SU-DHL-6 (cell line): ENCODE measurements at regions not wholly inside any gene's neighbourhood (a gene's known extent, or its start where the extent isn't known, plus 50 kb on each side); places are given as distances from the start of the nearest gene placed in this dataset.

ENCODE experiments used
- H2AFZ ChIP-seq: fragments of 200-600 bp; sonication (generic); 2 replicates; pipeline ENCODE4 v1.6.1; 2014; ENCODE audit warnings: low read depth, mild to moderate bottlenecking, moderate library complexity, mixed read lengths, antibody characterized with exemption, low read length; ENCODE audit not compliant: severe bottlenecking
- H3F3A ChIP-seq: fragments of 200-600 bp; shearing (Covaris generic); 2 replicates; pipeline ENCODE4 v1.6.0; 2016; ENCODE audit warnings: antibody characterized with exemption, mild to moderate bottlenecking; ENCODE audit not compliant: insufficient read depth
- H3K27ac ChIP-seq: fragments of 200-600 bp; sonication (generic); 2 replicates; pipeline ENCODE4 v1.5.1; 2016; ENCODE audit warnings: low read depth, mild to moderate bottlenecking, low read length, moderate library complexity, mixed read lengths
- H3K27me3 ChIP-seq: fragments of 200-600 bp; sonication (generic), shearing (Covaris generic); 2 replicates; pipeline ENCODE4 v1.6.0; 2014; ENCODE audit warnings: mild to moderate bottlenecking, low read length
- H3K36me3 ChIP-seq: fragments of 200-600 bp; sonication (generic); 2 replicates; pipeline ENCODE4 v1.6.1; 2014; ENCODE audit warnings: mild to moderate bottlenecking, low read length, mixed read lengths
- H3K4me2 ChIP-seq: fragments of 300-600, 200-600 bp; shearing (Covaris generic), sonication (generic); 2 replicates; pipeline ENCODE4 v1.6.0; 2014; ENCODE audit warnings: low read length, low read depth, mild to moderate bottlenecking; ENCODE audit not compliant: poor library complexity, severe bottlenecking
- H3K4me3 ChIP-seq: fragments of 200-600 bp; sonication (generic); 2 replicates; pipeline ENCODE4 v1.5.1; 2014; ENCODE audit warnings: antibody characterized with exemption, low read length, mild to moderate bottlenecking, mixed read lengths; ENCODE audit not compliant: insufficient read depth, poor library complexity, severe bottlenecking
- H3K79me2 ChIP-seq: fragments of 200-600 bp; sonication (generic); 2 replicates; pipeline ENCODE4 v1.6.1; 2014; ENCODE audit warnings: mild to moderate bottlenecking, low read length, moderate library complexity; ENCODE audit not compliant: insufficient read depth
- H3K9ac ChIP-seq: fragments of 200-600 bp; sonication (generic); 2 replicates; pipeline ENCODE4 v1.7.0; 2014; ENCODE audit warnings: mild to moderate bottlenecking, low read length
- H3K9me2 ChIP-seq: fragments of 200-600 bp; sonication (generic); replicated peaks from 2 replicates; pipeline ENCODE4 v1.6.1; 2014; ENCODE audit warnings: low read length; ENCODE audit not compliant: insufficient read depth
- H3K9me3 ChIP-seq: fragments of 200-600 bp; sonication (generic); 2 replicates; pipeline ENCODE4 v1.6.1; 2014; ENCODE audit warnings: low read length, mixed read lengths; ENCODE audit not compliant: insufficient read depth
- H4K20me1 ChIP-seq: fragments of 200-600 bp; sonication (generic); 2 replicates; pipeline ENCODE4 v1.6.1; 2014; ENCODE audit warnings: low read depth, mild to moderate bottlenecking, antibody characterized with exemption, low read length, moderate library complexity, mixed read lengths
- EZH2phosphoT487 ChIP-seq: fragments of 200-600 bp; sonication (generic), shearing (Covaris generic); conservative IDR thresholded peaks from 2 replicates; pipeline ENCODE4 v1.6.1; 2018; ENCODE audit warnings: mild to moderate bottlenecking, antibody characterized with exemption, low read length, moderate library complexity, mixed read lengths
- TF ChIP-seq, protein P1 (sequence below): fragments of 200-600 bp; sonication (generic); IDR thresholded peaks from one replicate; pipeline ENCODE4 v1.5.1; 2017; ENCODE audit warnings: antibody characterized with exemption, mild to moderate bottlenecking, low read length, moderate library complexity; ENCODE audit not compliant: insufficient read depth, poor library complexity, severe bottlenecking

DNA sequence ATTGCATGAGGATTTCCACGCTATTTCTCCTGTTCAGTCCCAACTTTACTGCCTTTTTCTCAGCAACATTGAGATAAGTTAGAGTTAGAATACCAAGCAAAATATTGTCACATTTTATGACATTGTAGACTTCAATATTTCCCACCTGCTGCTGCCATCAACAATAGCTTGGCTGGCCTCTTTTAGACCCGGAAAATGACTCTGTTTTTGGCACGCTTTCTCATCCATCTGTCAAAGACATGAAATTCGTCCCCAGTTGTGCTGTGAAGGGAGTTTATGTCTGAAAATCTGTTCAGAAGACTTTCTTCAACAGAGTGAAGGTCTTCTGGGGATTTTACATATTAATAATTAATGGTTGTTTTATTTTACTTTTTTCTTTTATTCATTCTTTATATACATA is 857.3 kb downstream of the FRK start:
- Histone ChIP-seq H3K36me3 (no peaks in the 10 kb centered on the region), H3K9me2 (no peaks in the 10 kb centered on the region), H2AFZ (no peak overlapping the region), H3K27me3 (no peaks in the 10 kb centered on the region), H3K9ac (no peak overlapping the region), H3K4me3 (no peak overlapping the region), H3F3A (no peaks in the 10 kb centered on the region), H4K20me1 (no peaks in the 10 kb centered on the region), H3K4me2 (no peak overlapping the region), H3K79me2 (no peaks in the 10 kb centered on the region), H3K9me3 (no peaks in the 10 kb centered on the region), H3K27ac (no peak overlapping the region)
- TF ChIP-seq, protein P1, sequence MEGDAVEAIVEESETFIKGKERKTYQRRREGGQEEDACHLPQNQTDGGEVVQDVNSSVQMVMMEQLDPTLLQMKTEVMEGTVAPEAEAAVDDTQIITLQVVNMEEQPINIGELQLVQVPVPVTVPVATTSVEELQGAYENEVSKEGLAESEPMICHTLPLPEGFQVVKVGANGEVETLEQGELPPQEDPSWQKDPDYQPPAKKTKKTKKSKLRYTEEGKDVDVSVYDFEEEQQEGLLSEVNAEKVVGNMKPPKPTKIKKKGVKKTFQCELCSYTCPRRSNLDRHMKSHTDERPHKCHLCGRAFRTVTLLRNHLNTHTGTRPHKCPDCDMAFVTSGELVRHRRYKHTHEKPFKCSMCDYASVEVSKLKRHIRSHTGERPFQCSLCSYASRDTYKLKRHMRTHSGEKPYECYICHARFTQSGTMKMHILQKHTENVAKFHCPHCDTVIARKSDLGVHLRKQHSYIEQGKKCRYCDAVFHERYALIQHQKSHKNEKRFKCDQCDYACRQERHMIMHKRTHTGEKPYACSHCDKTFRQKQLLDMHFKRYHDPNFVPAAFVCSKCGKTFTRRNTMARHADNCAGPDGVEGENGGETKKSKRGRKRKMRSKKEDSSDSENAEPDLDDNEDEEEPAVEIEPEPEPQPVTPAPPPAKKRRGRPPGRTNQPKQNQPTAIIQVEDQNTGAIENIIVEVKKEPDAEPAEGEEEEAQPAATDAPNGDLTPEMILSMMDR: no peak
- TF ChIP-seq EZH2phosphoT487: no peak

DNA sequence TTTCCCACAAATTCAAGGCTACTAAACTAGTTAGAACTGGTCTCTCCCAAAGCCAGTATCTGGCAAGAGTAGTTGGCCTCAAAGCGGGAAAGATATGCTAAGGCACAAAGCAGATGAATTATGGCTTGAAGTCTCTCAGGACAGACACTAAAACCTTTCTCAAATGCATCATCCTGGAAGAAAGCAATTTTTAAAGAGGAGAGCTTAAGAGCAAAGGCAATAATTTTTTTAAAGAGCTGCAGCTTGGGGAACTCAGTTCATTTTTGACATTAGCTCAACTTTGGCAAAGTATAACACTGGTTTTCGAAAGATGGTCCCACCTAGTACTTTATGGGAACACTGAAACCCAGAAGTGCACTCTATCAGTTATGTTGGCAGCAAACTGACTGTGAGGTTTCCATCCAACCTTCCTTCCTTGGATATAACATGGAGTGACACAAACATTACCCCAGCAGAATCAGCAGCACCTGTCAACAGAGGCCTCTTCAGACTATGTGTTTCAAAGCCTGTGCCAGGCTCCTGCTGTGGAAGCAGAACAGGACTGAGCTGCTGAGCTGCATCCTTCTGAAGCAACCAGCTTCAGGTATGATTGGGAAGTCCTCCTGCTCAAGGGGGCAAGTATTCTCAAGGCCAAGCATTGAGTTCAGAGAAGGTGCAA is 852.3 kb upstream of the HS3ST5 start:
- Histone ChIP-seq H3K27ac (no peak overlapping the region), H3K36me3 (no peaks in the 10 kb centered on the region), H2AFZ (no peak overlapping the region), H4K20me1 (no peaks in the 10 kb centered on the region), H3K4me2 (no peak overlapping the region), H3K9me3 (no peaks in the 10 kb centered on the region), H3K9me2 (no peaks in the 10 kb centered on the region), H3K27me3 (no peaks in the 10 kb centered on the region), H3K9ac (no peak overlapping the region), H3K79me2 (no peaks in the 10 kb centered on the region), H3K4me3 (no peak overlapping the region), H3F3A (no peaks in the 10 kb centered on the region)
- TF ChIP-seq EZH2phosphoT487: no peak
- TF ChIP-seq, protein P1: no peak

DNA sequence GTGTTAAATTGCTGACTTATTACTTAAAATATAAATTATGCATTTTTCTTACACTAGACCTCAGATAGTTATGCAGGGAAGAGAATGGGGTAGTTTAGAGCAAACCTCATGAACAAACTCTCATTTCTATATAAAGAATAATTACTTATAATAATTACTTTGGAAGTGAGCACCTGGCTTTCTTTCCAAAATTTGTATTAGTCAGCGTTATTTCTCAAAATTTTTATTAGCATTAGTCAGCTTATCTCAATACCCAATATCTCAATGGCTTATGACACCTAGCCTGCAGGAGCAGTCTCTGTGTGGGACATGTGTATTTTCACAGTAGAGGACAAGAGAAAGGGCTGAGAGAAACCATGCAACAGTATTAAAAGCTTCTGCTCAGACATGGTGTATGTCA is 849.2 kb upstream of the HS3ST5 start:
- no peaks in the 10 kb centered on the region for H3K9me2 ChIP-seq
- H3K36me3 ChIP-seq: no peaks in the 10 kb centered on the region
- H2AFZ ChIP-seq: no peak overlapping the region
- H3K79me2 ChIP-seq: no peaks in the 10 kb centered on the region
- no peaks in the 10 kb centered on the region for H3F3A ChIP-seq
- no peak overlapping the region for H3K4me3 ChIP-seq
- TF ChIP-seq, protein P1: no peak
- no peak for TF ChIP-seq EZH2phosphoT487
- no peak overlapping the region for H3K9ac ChIP-seq
- no peaks in the 10 kb centered on the region for H3K9me3 ChIP-seq
- H3K27me3 ChIP-seq: no peaks in the 10 kb centered on the region
- no peaks in the 10 kb centered on the region for H4K20me1 ChIP-seq
- H3K4me2 ChIP-seq: no peak overlapping the region
- no peak overlapping the region for H3K27ac ChIP-seq
